Nephron progenitor cell (in vitro differentiated cells): ENCODE measurements at regions not wholly inside any gene's neighbourhood (a gene's known extent, or its start where the extent isn't known, plus 50 kb on each side); places are given as distances from the start of the nearest gene placed in this dataset.

Experiments
- DNase-seq: peaks from one replicate; pipeline ENCODE4 v3.0.0; 2021
- H3K27ac Mint-ChIP-seq: 2 replicates; pipeline ENCODE4 v1.8.0; 2021; ENCODE audit warnings: mild to moderate bottlenecking, moderate library complexity, mixed read lengths
- H3K27me3 Mint-ChIP-seq: 2 replicates; pipeline ENCODE4 v1.8.0; 2021; ENCODE audit warnings: mild to moderate bottlenecking, low read depth, mixed read lengths; ENCODE audit not compliant: poor library complexity
- H3K36me3 Mint-ChIP-seq: 2 replicates; pipeline ENCODE4 v1.8.0; 2021; ENCODE audit warnings: low read depth, mixed read lengths
- H3K4me1 Mint-ChIP-seq: 2 replicates; pipeline ENCODE4 v1.8.0; 2021; ENCODE audit warnings: mixed read lengths
- H3K4me3 Mint-ChIP-seq: 2 replicates; pipeline ENCODE4 v1.8.0; 2021; ENCODE audit warnings: mild to moderate bottlenecking, moderate library complexity, mixed read lengths
- H3K9me3 Mint-ChIP-seq: 2 replicates; pipeline ENCODE4 v1.8.0; 2021; ENCODE audit warnings: mild to moderate bottlenecking, moderate library complexity, mixed read lengths
- TF ChIP-seq, protein P1 (sequence below): fragments of 200-600 bp; sonication (generic); IDR thresholded peaks from 2 replicates; pipeline ENCODE4 v1.5.0; 2021; ENCODE audit warnings: antibody characterized with exemption

DNA sequence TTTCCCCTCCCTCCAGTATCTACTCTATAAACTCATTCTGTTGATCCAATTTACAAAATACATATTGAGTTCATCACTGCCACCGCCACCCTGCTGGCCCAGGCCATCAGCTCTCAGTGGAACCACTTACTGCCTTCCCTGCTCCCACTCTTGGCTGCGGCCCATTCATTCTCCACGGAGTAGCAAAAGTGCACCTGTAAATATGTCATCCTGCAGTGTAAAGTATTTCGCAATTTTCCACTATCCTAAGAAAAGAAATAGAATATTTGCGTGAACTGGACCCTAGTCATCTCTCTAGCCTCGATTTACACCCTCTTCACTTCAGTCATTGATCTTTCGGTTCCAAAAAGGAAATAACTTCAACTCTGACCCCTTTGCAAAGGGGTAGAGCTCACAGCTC lies 258.3 kb upstream of the TFAP2D start:
- TF ChIP-seq, protein P1, sequence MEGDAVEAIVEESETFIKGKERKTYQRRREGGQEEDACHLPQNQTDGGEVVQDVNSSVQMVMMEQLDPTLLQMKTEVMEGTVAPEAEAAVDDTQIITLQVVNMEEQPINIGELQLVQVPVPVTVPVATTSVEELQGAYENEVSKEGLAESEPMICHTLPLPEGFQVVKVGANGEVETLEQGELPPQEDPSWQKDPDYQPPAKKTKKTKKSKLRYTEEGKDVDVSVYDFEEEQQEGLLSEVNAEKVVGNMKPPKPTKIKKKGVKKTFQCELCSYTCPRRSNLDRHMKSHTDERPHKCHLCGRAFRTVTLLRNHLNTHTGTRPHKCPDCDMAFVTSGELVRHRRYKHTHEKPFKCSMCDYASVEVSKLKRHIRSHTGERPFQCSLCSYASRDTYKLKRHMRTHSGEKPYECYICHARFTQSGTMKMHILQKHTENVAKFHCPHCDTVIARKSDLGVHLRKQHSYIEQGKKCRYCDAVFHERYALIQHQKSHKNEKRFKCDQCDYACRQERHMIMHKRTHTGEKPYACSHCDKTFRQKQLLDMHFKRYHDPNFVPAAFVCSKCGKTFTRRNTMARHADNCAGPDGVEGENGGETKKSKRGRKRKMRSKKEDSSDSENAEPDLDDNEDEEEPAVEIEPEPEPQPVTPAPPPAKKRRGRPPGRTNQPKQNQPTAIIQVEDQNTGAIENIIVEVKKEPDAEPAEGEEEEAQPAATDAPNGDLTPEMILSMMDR, result no peak
- Mint-ChIP-seq H3K4me3 (no peak overlapping the region), H3K27ac (no peak overlapping the region), H3K9me3 (no peaks in the 10 kb centered on the region), H3K27me3 (no peaks in the 10 kb centered on the region), H3K36me3 (no peaks in the 10 kb centered on the region), H3K4me1 (no peaks in the 10 kb centered on the region)
- DNase-seq, result no peak

DNA sequence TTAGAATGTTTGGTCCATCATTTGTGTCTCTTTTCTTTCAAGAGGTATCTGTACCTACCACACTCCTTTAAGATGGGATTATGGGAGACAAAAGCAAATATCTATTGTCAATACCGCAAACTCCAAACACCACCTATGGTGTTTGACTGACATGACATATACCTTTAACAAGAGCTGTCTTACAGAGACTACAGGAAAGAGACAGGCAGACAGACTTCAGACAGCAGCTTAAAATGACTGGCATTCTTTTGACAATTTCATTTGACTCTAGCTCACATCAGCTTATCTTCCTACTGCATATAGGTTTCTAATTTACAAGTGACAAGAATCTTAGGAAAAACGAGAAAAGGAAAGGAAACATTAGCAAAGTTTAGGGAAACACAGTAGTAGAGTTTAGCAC lies 256.0 kb upstream of the TFAP2D start:
- Mint-ChIP-seq H3K27ac (no peak overlapping the region), H3K9me3 (no peaks in the 10 kb centered on the region), H3K4me1 (no peaks in the 10 kb centered on the region), H3K27me3 (no peaks in the 10 kb centered on the region), H3K36me3 (no peaks in the 10 kb centered on the region), H3K4me3 (no peak overlapping the region)
- TF ChIP-seq, protein P1, result no peak
- no peak for DNase-seq

DNA sequence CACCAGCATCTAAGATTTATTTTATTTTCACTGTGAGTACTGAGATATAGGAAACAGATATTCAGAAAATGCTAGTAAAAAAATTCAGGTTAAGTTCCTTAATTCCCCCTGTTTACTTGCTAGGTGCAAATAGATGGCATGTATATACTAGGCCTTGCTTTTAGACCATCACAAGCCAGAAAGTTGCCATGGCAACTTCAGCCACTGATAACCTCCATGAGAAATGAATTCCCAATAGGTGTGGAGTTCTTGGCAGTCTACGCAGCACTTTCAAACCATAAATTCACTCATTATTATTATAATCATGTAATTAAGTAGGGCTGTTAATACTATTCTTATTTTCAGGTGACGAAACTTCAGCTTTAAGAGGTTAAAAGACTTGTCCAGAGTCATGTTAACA lies 251.6 kb upstream of the TFAP2D start:
- Mint-ChIP-seq H3K36me3 (no peaks in the 10 kb centered on the region), H3K4me3 (no peak overlapping the region), H3K4me1 (no peaks in the 10 kb centered on the region), H3K27me3 (no peaks in the 10 kb centered on the region), H3K27ac (no peak overlapping the region), H3K9me3 (no peaks in the 10 kb centered on the region)
- no peak for DNase-seq
- TF ChIP-seq, protein P1, result no peak

DNA sequence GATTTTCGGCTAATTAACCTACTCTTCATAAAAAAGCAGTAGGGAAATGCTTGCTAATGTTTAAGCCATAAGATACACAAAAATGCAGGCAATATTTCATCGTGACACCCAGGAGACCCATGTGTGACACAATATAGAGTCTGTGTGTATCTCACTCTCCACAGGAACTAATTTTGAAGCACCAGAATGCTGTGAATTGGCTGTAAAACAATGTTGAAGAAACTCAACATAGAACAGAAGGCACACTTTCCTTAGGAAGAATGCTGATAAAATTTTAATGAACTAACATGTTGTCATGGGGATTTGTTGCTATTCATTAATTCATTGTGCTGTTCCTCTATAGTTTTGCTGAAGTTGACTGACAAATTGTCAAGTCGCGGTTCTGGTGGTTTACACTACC lies 249.4 kb upstream of the TFAP2D start:
- no peak for DNase-seq

DNA sequence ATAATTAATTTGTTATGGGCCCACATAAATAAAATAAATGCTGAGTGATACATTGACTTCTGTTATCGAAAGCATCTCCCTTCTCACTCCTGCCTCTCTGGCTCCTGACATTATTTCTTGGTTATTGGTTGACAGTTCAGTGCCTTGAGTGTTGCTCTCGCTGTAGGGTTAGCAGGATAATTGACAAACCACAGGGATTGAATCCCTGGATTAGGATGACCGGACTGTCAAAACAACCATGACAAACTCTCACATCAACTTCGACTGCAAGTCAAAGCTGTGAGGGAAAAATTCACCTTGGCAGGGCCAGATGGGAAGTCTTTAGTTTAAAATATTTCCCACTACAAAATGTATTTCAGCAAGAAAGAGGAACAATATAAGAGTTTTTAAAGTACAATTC lies 245.4 kb upstream of the TFAP2D start:
- H3K27ac Mint-ChIP-seq, result no peak overlapping the region
- H3K4me3 Mint-ChIP-seq, result no peak overlapping the region
- no peaks in the 10 kb centered on the region for H3K27me3 Mint-ChIP-seq
- H3K36me3 Mint-ChIP-seq, result no peaks in the 10 kb centered on the region
- no peaks in the 10 kb centered on the region for H3K4me1 Mint-ChIP-seq
- TF ChIP-seq, protein P1, result no peak
- no peak for DNase-seq
- H3K9me3 Mint-ChIP-seq, result no peaks in the 10 kb centered on the region

More for the DNA sequence above, 249.4 kb upstream of the TFAP2D start:
- H3K36me3 Mint-ChIP-seq, result no peaks in the 10 kb centered on the region
- H3K4me3 Mint-ChIP-seq, result no peak overlapping the region
- no peak overlapping the region for H3K27ac Mint-ChIP-seq
- TF ChIP-seq, protein P1, result no peak
- no peaks in the 10 kb centered on the region for H3K4me1 Mint-ChIP-seq
- no peaks in the 10 kb centered on the region for H3K9me3 Mint-ChIP-seq
- H3K27me3 Mint-ChIP-seq, result no peaks in the 10 kb centered on the region

DNA sequence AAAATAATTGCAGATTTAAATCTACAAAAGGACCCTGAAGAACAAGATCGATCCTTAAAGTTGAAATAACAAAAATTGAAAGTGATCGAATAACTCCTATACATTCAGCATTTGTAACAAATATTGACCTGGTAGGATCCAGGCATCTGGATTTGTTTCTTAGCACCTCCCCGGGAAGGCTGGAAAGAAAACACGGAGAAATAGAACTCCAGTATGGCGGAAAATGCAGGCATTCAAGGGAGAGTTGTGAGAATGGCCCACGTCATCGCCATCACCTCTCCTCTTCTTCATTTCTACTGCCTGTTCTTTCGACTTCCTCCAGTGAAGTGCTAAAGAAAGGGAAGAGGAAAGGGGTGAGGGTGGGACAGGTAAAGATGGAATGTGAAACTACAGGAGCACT lies 242.3 kb upstream of the TFAP2D start:
- Mint-ChIP-seq H3K27me3 (no peaks in the 10 kb centered on the region), H3K27ac (no peak overlapping the region), H3K4me3 (no peak overlapping the region), H3K36me3 (no peaks in the 10 kb centered on the region), H3K4me1 (no peaks in the 10 kb centered on the region), H3K9me3 (no peaks in the 10 kb centered on the region)
- no peak for DNase-seq
- TF ChIP-seq, protein P1, result no peak
